ENCODE measurements at regions not wholly inside any gene's neighbourhood (a gene's known extent, or its start where the extent isn't known, plus 50 kb on each side); places are given as distances from the start of the nearest gene placed in this dataset.

DNA sequence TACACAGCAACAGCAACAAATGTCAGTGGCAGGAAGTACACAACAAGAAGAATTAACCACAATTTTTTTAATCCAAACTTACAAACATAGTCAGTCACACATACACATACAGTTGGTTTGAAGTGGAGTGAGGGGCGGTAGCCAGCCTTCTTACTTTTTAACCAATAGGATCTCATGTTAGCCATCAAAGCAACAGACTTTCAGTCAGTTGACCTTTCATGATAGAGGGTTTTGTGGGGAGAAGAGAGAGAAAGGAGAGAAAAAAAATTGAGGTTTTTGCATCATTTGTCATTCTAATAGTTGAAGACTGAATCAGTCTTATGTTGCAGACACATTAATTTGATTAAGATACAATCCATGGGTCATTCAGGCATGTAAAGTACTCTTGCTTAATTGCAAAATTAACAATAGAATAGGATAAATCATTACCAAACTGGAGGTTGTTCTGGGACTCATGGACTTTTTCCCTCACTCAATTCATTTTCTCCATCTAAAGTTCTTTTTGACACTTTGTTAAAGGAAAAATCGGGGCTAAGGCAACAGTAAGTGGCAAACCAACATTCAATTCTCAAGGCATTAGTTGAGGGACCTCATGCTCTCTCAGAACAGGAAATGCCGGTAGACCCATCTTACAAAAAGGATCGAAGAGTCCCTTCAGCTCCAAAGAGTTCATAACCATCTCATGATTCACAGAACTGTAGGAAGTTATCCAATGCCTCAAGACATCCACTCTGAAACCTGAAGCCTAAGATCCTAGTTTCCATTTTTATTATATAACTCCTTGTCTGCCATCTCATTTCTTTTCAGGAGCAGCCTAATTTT, 159.5 kb upstream of the LPP start:
- no peak overlapping the region for H3K18ac ChIP-seq (ENCODE audit: insufficient read length, low read depth, low read length)
- whole genome bisulfite sequencing (ENCODE audit: extremely low coverage, insufficient read length, low lambda C conversion rate) = no CpG with 5 or more reads among the region's 4 CpGs
- peaks cover 22 to 30% of the 10 kb centered on the region in 2 experiments for H3K4me1 Mint-ChIP-seq
- no peak overlapping the region for H3K27ac Mint-ChIP-seq
- no peak overlapping the region for H3K4me2 ChIP-seq (ENCODE audit: insufficient read depth, insufficient read length, low read length)
- no peak overlapping the region for H2BK12ac ChIP-seq (ENCODE audit: insufficient read length, low read depth, low read length)
- no peaks in the 10 kb centered on the region; a peak in 1 of 5 replicates for H3K9me3 Mint-ChIP-seq
- H3K23me2 ChIP-seq (ENCODE audit: insufficient read length, low read depth, low read length, poor library complexity, severe bottlenecking) = no peaks in the 10 kb centered on the region
- H3T11ph ChIP-seq (ENCODE audit: low read length) = no peak overlapping the region
- H2BK15ac ChIP-seq (ENCODE audit: low read depth, low read length) = no peak overlapping the region
- H3K27me3 Mint-ChIP-seq (ENCODE audit: low read depth) = no peaks in the 10 kb centered on the region
- no peaks in the 10 kb centered on the region; the same call in none of the 2 replicates for H3K4me1 ChIP-seq (ENCODE audit: insufficient read depth, low read length)
- H2AK5ac ChIP-seq (ENCODE audit: insufficient read length, low read length) = no peak overlapping the region
- TF ChIP-seq, protein P1, sequence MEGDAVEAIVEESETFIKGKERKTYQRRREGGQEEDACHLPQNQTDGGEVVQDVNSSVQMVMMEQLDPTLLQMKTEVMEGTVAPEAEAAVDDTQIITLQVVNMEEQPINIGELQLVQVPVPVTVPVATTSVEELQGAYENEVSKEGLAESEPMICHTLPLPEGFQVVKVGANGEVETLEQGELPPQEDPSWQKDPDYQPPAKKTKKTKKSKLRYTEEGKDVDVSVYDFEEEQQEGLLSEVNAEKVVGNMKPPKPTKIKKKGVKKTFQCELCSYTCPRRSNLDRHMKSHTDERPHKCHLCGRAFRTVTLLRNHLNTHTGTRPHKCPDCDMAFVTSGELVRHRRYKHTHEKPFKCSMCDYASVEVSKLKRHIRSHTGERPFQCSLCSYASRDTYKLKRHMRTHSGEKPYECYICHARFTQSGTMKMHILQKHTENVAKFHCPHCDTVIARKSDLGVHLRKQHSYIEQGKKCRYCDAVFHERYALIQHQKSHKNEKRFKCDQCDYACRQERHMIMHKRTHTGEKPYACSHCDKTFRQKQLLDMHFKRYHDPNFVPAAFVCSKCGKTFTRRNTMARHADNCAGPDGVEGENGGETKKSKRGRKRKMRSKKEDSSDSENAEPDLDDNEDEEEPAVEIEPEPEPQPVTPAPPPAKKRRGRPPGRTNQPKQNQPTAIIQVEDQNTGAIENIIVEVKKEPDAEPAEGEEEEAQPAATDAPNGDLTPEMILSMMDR (conservative IDR thresholded peaks at IDR 0.05) = no peak
- no peak overlapping the region for H3K23ac ChIP-seq (ENCODE audit: insufficient read length, low read depth, low read length)
- H4K91ac ChIP-seq (ENCODE audit: insufficient read length, low read depth, low read length) = no peak overlapping the region
- no peaks in the 10 kb centered on the region for H3K79me2 ChIP-seq (ENCODE audit: insufficient read depth, low read length)
- no peak overlapping the region for H2BK5ac ChIP-seq (ENCODE audit: insufficient read length, low read length)
- H3K4me3 Mint-ChIP-seq = no peak overlapping the region
- peaks cover 0 to 8% (median 4%) of the 10 kb centered on the region in 3 experiments; a peak in 3 of 7 replicates for H3K36me3 Mint-ChIP-seq (ENCODE audit: insufficient read depth in 1 of 3, low read depth in 3 of 3)
- H3K27ac ChIP-seq (ENCODE audit: insufficient read length, low read depth, low read length) = no peak overlapping the region
- no peaks in the 10 kb centered on the region for H3K79me1 ChIP-seq (ENCODE audit: insufficient read depth, low read depth, low read length, poor library complexity, severe bottlenecking)
- H4K5ac ChIP-seq (ENCODE audit: insufficient read length, low read depth, low read length) = no peak overlapping the region
- no peak overlapping the region for H4K8ac ChIP-seq (replicated peaks; ENCODE audit: insufficient read length, low read depth, low read length)
- H3K27me3 ChIP-seq (ENCODE audit: insufficient read depth, low read length) = no peaks in the 10 kb centered on the region
- H3K4ac ChIP-seq (ENCODE audit: low read depth, low read length) = no peak overlapping the region
- H3K9ac ChIP-seq (ENCODE audit: extremely low read depth, insufficient read length, low read length) = no peak overlapping the region
- no peak overlapping the region for H3K56ac ChIP-seq (ENCODE audit: insufficient read length, low read depth, low read length)
- no peak overlapping the region for H2AFZ ChIP-seq (ENCODE audit: low read length)
- H4K20me1 ChIP-seq (ENCODE audit: control insufficient read depth, insufficient read depth, insufficient read length) = no peaks in the 10 kb centered on the region
- no peak overlapping the region for H2BK20ac ChIP-seq (ENCODE audit: low read depth, low read length, poor library complexity, severe bottlenecking)
- no peaks in the 10 kb centered on the region for H3K9me3 ChIP-seq (ENCODE audit: control insufficient read depth, low read depth, low read length)
- no peak overlapping the region for H3K14ac ChIP-seq (ENCODE audit: insufficient read depth, low read length)
- no peak overlapping the region for H2BK120ac ChIP-seq (ENCODE audit: low read depth, low read length, poor library complexity, severe bottlenecking)
- DNase-seq = no peak

Data from H9 (cell line).